HCT116 (cell line): ENCODE measurements at regions not wholly inside any gene's neighbourhood (a gene's known extent, or its start where the extent isn't known, plus 50 kb on each side); places are given as distances from the start of the nearest gene placed in this dataset.

ENCODE experiments used
- EGR1 ChIP-seq: IDR thresholded peaks from 2 replicates; pipeline ENCODE4 v1.6.1; 2012; ENCODE audit warnings: low read depth
- EZH2 ChIP-seq: fragments of 200-600 bp; sonication (generic); IDR thresholded peaks from 2 replicates; pipeline ENCODE4 v1.6.1; 2017; ENCODE audit warnings: antibody characterized with exemption, mixed run types
- POLR2A ChIP-seq: IDR thresholded peaks from 2 replicates; pipeline ENCODE4 v1.7.0; 2011; ENCODE audit warnings: borderline replicate concordance; ENCODE audit not compliant: insufficient read depth, insufficient read length; ENCODE audit errors: extremely low read depth
- POLR2AphosphoS5 ChIP-seq: IDR thresholded peaks from 2 replicates; pipeline ENCODE4 v1.6.1; 2011; ENCODE audit warnings: mild to moderate bottlenecking, low read depth, low read length, moderate library complexity
- RAD21 ChIP-seq: IDR thresholded peaks from 2 replicates; pipeline ENCODE4 v1.6.1; 2012; ENCODE audit warnings: low read depth, mild to moderate bottlenecking
- REST ChIP-seq: IDR thresholded peaks from 2 replicates; pipeline ENCODE4 v1.6.1; 2012; ENCODE audit warnings: low read depth
- SP1 ChIP-seq: IDR thresholded peaks from 2 replicates; pipeline ENCODE4 v1.6.1; 2012; ENCODE audit warnings: low read depth
- TCF7L2 ChIP-seq: IDR thresholded peaks from 2 replicates; pipeline ENCODE4 v1.7.0; 2011; ENCODE audit warnings: borderline replicate concordance, inconsistent platforms; ENCODE audit not compliant: insufficient read depth, insufficient read length; ENCODE audit errors: extremely low read depth
- YY1 ChIP-seq: IDR thresholded peaks from 2 replicates; pipeline ENCODE4 v1.6.1; 2011; ENCODE audit warnings: low read length, low read depth, moderate library complexity, mild to moderate bottlenecking; ENCODE audit not compliant: insufficient replicate concordance; ENCODE audit errors: extremely low read depth
- ZBTB33 ChIP-seq: IDR thresholded peaks from 2 replicates; pipeline ENCODE4 v1.6.1; 2011; ENCODE audit warnings: mild to moderate bottlenecking, low read length, moderate library complexity; ENCODE audit not compliant: insufficient replicate concordance; ENCODE audit errors: extremely low read depth
- ZFX ChIP-seq: fragments of 450-650 bp; IDR thresholded peaks from 2 replicates; pipeline ENCODE4 v1.6.1; 2017
- ZNF274 ChIP-seq: fragments of 200-500 bp; sonication (Bioruptor generic); IDR thresholded peaks from 2 replicates; pipeline ENCODE4 v1.6.1; 2014; ENCODE audit warnings: mild to moderate bottlenecking, low read depth, low read length, inconsistent platforms
- TF ChIP-seq, protein P1 (sequence below): IDR thresholded peaks from 2 replicates; pipeline ENCODE4 v1.6.1; 2012
- TF ChIP-seq, protein P2 (sequence below), 3 experiments: fragments of 200-600 bp in 1 of 3; sonication (generic) in 1 of 3; IDR thresholded peaks in 2 of 3; conservative IDR thresholded peaks in 1 of 3; 2 replicates each; pipeline ENCODE4 v1.5.1; 2012 to 2017; ENCODE audit warnings: low read depth in 2 of 3, low read length in 2 of 3, antibody characterized with exemption in 1 of 3, borderline replicate concordance in 1 of 3, control low read depth in 1 of 3, mild to moderate bottlenecking in 1 of 3, mixed read lengths in 1 of 3, mixed run types in 1 of 3, moderate library complexity in 1 of 3; ENCODE audit not compliant: insufficient read depth in 1 of 3

DNA sequence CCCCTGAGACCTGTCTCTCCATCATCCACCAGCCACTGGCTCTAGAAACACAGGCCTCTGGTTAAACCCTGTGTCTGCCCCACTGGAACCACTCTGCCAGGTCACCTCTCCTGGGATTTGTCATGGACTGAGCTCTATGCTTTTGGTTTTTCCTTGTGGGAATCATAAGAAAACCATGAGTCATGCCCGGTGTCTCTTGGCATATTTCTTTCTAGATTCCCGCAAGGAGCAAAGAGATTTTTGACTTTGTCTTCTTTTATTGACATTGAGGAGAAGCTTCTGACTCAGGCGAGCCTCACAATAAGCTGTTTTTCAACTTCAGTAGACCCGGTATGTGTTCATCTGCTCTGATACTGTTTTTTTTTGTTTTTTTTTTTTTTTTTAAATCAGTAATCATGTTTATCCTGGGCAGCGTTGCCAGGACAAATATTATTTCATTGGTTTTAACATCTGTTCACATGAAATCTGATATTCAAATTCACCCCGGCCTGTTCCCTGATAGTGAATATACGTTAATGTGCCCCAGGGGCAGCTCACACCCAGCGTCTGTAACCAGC, 207.1 kb downstream of the ACKR3 start:
- TF ChIP-seq RAD21 (no peak), ZBTB33 (no peak), POLR2AphosphoS5 (no peak), YY1 (no peak), EZH2 (no peak), TCF7L2 (no peak), POLR2A (no peak), EGR1 (no peak), ZNF274 (no peak), SP1 (no peak), ZFX (no peak), REST (no peak)
- TF ChIP-seq, protein P1, sequence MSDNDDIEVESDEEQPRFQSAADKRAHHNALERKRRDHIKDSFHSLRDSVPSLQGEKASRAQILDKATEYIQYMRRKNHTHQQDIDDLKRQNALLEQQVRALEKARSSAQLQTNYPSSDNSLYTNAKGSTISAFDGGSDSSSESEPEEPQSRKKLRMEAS, result no peak
- TF ChIP-seq, protein P2, sequence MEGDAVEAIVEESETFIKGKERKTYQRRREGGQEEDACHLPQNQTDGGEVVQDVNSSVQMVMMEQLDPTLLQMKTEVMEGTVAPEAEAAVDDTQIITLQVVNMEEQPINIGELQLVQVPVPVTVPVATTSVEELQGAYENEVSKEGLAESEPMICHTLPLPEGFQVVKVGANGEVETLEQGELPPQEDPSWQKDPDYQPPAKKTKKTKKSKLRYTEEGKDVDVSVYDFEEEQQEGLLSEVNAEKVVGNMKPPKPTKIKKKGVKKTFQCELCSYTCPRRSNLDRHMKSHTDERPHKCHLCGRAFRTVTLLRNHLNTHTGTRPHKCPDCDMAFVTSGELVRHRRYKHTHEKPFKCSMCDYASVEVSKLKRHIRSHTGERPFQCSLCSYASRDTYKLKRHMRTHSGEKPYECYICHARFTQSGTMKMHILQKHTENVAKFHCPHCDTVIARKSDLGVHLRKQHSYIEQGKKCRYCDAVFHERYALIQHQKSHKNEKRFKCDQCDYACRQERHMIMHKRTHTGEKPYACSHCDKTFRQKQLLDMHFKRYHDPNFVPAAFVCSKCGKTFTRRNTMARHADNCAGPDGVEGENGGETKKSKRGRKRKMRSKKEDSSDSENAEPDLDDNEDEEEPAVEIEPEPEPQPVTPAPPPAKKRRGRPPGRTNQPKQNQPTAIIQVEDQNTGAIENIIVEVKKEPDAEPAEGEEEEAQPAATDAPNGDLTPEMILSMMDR (IDR thresholded peaks at IDR 0.05 in 2 of 3, conservative IDR thresholded peaks at IDR 0.05 in 1 of 3; ENCODE audit: borderline replicate concordance in 1 of 3, insufficient read depth in 1 of 3, low read depth in 2 of 3, low read length in 2 of 3), result no peak
